COLO829 (cell line): ENCODE measurements at regions not wholly inside any gene's neighbourhood (a gene's known extent, or its start where the extent isn't known, plus 50 kb on each side); places are given as distances from the start of the nearest gene placed in this dataset.

ENCODE experiments used
- DNase-seq: peaks from one replicate; pipeline ENCODE4 v3.0.0; 2012; ENCODE audit warnings: low spot score

- no peak for DNase-seq
These were observed 63.2 kb upstream of the ELN start for GRCh38 chr7:73964786-73965185.

DNA sequence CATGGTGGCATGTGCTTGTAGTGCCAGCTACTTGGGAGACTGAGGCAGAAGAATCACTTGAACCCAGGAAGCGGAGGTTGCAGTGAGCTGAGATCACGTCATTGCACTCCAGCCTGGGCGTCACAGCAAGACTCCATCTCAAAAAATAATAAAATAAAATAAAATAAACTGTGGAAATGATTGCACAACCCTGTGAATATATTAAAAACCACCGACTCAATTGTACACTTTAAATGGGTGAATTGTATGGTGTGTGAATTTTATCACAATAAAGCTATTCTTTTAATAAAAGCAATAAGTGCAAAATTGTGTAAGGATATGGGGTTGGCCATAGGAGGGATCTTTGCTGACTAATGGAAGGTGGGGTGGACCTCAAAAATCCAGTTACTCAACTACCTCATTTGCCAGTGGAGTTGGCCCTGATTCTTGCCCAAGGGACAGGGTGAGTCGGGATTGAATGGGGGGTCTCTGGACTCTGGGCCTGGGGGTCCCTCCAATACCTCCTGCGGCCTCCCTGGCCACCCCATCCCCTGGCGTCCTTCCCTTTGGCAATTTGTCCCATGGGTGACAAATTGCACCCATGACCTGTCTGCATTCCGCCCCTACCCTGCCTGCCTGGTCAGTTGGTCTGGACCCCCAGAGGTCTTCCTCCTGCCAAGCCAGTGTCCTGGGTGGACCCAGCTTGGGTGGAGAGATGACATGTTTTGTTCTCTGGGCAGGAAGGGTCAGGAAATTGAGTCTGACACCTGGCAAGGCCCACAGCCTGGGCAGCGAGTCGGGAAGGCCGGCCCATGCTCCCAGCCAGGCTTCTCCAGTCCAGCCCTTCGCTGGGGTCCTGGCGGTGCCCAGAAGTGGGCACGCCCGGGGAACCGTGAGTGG lies 61.7 kb upstream of the ELN start:
- DNase-seq = no peak

DNA sequence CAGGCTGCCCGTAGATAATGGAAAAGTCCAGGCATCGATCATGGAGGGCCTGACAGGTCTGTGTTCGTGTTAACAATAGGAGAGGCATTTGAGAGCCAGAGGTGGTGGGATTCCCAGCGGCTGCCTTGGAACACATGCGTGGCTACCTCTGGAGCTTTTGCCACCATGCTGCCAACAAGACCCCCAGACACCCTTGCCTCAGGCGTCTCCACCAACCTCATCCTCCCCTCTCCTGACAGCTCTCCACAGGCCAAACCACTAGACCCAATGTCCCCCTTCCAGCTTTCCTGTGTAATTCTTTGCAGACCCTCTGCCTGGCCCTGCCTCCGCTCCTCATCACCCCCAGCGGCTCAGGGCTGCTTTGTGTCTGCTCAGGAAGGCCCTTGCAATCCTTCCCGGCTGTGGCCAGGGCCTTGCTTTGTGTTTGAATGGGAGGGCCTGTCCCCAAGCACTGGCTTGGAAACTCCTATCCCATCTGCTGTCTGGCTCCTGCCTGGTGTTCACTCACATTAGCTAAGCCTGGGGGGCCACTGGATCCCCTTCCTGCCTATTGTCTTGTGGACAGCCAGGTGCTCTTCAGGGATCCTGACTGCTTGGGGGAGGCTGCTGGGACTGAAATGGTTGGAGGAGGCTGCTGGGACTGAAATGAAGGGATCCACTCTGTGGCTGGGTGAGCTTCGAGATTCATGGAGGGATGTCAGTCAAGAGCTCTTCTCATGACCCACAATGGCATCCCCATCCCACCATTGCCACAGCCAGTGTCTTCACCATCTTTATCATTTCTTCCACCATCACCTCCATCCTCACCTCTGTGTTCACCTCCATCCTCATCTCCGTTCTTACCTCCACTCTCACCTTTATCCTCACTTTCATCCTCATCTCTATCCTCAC lies 60.8 kb upstream of the ELN start:
- DNase-seq = no peak

DNA sequence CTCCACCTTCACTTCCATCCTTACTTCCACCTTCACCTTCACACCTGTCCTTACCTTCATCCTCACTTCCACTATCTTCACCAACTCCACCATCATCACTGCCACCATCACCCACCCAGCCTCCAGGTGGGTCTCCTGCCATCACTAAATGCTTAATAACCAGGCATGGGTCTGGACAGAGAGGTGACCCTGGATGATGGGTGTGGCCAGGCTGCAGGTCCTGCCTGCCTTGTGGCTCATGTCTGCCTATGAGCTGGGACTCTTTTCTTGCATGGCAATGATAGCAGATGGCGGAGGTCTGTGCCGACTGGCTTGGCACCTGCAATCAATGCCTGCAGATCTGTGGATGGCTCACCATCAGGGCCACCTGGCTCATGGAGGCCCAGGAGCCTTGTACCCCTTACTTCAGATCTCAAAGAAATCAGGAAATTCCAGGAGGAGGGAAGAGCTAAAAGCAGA lies 60.1 kb upstream of the ELN start:
- DNase-seq = no peak

GRCh38 chr7:73968487-73968886 lies 59.5 kb upstream of the ELN start:
- no peak for DNase-seq

DNA sequence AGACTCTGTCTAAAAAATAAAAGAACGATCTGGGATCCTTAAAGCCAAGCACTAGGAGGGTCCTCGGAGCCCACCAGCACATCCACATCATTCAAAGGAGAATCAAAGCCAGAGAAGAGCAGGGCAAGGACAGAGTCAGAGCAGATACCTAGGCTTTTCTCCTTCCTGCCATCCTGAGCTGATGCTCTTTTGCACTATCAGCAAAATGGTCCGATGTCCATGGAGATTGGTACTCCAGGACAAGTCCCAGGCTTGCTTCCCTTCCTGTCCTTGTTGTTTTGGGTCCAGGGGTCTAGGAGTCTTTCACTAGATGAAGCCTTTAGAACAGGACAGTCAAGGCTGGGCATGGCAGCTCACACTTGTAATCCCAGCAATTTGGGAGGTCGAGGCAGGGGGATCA lies 58.0 kb upstream of the ELN start:
- DNase-seq = no peak

DNA sequence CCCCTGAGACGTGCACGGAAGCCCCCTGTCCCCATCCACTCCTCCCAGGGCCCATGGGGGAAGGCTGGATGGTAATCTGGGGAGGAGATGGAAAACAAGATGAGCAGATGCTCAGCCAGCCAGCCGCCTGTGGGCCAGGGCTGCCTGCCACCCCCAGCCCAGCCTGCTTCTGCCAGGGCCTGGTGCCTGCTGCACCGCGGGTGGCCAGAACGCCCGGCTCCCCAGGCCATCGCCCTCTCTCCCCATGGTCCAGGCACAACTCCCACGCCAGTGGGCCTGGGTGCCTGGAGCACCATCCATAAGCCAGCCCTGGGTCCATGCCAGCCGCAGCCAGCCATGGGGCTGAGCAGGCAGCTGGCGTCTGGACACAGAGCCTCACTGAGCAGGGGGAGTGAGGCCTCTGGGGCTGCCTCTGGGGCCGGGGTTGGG lies 57.2 kb upstream of the ELN start:
- DNase-seq = no peak

GRCh38 chr7:73971322-73971703 lies 56.7 kb upstream of the ELN start:
- DNase-seq = no peak

DNA sequence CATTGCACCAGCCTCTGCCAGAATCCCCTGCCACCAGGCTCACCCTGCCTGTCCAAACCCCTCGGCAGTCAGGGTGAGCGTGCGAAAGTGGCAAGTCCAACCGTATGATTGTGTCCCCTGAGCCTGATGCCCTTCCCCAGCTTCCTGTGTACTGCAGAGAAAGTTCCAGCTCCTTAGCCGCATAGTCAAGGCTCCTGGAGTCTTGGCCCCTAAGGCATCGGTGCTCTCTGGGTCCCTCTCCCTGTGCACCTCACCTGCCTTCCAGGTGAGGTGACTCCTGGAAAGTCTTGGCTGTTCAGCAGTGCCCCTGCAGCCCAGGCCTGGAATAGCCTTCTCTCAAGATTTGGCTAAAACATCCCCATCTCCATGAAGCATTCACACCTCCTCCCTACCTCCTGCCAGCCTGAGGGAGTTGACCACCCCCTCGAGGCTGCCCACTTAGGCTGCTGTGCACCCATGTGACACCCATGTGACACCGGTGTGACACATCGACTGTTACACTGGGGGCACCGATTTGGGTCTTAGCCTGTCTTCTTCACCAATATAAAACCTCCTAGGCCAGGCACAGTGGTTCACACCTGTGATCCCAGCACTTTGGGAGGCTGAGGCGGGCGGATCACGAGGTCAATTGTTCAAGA lies 56.1 kb upstream of the ELN start:
- DNase-seq = no peak

DNA sequence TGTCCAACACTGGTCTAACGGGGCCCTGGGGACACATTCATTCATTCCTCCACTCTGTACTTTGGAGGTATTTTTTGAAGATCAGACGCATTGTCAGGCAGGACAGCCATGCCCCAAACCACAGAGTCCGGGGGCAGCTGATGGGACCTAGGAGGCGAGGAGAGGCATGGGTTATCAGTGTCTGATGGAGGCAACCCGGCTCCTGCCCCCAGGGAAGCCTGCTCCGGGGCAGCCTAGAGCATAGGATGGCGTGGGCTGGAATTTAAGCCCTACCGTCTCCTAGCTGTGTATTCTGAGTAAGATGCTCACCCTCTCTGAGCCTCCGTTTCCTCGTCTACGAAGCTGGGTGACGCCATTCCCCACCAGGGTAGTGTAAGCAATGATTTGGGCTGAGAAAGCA lies 55.4 kb upstream of the ELN start:
- no peak for DNase-seq

DNA sequence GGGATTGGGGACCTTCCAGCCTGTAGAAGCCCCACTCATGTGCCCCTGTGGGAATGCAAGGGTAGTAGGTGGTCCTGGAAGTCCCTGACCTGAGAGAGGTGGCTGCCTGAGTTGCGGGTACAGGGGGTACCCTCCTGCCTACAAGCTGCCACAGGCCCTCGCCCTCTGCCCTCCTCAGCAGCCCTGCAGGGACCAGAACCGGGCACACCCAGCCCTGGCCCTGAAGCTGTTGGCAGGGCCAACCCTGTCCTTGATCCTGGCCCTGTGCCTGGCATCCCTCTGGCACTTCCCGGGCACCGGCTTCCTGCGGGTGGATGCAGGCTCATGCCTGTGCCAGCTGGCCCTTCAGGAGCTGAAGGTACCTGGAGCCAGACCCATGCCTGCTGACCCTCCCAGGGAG lies 54.9 kb upstream of the ELN start:
- DNase-seq = no peak

DNA sequence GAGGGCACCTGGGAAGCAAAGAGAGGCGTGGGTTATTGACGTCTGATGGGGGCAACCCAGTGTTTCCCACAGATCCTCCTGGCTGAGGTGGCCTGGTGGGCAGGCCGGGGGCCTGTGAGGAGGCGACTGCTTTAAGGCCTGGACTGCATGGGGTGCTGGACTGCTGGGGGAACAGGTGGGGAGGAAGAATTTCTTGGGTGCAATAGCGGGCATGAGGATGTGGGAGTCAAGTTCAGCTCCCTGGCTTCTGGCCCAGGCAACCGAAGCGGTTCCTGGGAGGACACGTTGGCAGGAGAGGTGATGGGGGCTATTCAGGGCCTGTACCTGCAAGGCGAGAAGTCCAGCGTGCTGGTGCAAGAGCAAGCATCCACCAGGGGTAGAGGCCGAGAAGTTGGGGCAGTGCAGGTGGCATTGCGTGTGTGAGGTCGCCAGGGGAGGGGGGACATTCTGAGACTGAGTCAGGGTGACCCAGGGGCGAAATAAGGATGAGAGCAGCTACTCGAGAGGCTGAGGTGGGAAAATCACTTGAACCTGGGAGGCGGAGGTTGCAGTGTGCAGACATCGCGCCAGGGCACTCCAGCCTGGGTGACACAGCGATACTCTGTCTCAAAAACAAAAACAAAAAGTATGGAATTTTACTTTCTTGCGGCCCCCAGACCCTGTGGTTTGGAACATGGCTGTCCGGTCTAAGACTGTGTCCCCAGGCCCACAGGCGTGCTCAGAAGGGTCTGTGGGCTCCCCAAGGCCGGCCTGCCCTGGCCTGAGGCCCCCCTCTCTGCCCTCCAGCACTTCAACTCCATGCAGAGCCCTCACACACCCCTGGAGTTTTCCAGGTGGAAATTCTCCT lies 53.6 kb upstream of the ELN start:
- no peak for DNase-seq

DNA sequence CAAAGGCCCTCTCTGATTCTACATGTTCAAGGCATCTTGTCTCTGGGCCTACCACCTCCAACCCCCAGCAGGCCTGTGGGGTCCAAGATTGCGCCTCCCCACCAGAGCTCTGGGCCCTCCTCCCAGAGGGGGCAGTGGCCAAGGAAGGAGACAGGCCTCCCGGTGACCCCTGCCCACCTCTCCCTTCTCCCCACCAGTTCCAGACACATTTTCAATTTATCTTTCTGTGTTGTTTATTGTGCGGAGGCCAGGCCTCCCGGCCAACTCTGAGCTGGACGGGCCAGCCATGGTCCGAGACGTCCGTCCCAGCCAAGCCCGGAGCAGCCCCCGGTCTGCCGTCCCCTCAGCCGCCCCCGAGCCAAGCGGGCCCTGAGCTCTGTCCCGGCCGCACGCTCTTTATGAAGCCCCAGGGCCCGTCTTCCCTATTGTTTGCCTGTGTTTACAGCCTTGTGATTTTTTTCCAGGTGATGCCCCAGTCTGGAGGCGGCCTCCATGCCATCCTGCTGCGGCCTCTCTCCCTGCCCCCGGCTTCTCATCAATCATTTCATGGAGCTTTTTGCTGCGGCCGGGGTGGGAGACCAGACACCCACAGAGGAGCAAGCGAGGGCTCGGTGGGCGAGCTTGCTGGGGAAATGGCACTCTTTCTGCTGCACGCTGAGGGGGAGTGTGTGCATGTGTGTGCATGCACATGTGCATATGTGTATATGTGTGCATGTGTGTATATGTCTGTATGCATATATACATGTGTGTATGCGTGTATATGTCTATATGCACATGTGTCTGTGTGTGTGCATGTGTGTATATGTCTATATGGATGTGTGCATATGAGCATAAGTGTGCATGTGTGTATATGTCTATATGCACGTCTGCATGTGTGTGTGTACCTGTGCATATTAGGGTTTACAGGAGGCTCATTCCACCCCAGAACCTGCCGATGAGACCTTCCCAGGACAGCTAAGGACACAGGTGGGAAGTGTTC lies 52.7 kb upstream of the ELN start:
- no peak for DNase-seq

- DNase-seq = peak; percentile 43
These were observed 51.0 kb upstream of the ELN start for GRCh38 chr7:73976761-73977618.

DNA sequence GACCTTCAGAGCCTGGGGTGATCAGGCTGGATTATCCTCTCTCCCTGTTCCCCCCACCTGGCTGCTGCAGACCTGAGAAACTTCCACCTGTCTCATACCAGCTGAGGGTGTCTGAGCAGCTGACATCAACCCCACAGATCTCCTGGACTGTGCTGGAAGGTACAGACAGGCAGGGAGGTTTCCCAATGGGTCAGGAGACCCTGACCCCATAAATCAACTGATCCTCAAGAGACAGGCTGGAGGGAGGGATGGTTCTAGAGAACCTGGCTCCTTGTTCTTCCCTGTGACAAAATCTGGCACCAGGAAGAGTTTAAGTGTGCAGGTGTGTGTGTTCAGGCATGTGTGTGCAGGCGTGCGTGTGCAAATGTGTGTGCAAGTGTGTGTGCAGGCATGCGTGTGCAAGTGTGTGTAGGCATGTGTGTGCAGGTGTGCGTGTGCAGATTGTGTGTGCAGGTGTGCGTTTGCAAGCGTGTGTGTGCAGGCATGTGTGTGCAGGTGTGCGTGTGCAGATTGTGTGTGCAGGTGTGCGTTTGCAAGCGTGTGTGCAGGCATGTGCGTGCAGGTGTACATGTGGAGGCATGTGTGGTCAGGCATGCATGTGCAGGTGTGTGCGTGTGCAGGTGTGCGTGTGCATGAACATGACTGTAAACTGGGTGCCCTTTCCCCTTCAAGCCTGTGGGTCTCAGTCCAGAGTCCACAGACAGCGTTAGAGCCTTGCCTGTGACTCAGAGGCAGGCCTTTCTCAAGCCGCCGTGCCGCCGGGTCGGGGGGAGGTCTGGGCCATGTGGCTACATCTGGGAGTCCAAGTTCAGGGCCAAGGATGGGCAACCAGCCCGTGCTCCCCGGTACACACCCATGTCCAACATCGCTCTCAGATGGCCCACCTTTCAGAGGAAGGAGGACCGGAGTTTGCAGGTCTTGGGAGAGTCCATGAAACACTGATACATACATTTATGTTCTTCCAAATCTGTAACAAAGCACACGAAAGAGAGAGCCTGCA lies 50.1 kb upstream of the ELN start:
- no peak for DNase-seq
